ENCODE measurements at regions not wholly inside any gene's neighbourhood (a gene's known extent, or its start where the extent isn't known, plus 50 kb on each side); places are given as distances from the start of the nearest gene placed in this dataset.

DNA sequence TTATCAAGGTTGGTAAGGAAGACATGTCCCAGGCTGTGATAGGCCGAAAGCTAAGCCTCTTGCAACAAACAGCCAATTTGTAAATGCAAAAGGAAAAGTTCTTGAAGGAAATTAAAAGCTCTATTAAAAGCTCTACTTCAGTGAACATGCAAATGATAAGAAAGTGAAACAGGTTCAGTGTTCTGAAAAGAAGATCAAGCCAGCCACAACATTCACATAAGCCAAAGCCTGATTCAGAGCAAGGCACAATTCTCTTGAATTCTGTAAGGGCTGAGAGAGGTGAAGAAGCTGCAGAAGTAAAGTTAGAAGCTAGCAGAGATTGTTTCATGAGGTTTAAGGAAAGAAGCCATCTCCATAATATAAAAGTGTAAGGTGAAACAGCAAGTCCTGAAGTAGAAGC, 1259.5 kb upstream of the PIK3C3 start:
- no peak for DNase-seq

DNA sequence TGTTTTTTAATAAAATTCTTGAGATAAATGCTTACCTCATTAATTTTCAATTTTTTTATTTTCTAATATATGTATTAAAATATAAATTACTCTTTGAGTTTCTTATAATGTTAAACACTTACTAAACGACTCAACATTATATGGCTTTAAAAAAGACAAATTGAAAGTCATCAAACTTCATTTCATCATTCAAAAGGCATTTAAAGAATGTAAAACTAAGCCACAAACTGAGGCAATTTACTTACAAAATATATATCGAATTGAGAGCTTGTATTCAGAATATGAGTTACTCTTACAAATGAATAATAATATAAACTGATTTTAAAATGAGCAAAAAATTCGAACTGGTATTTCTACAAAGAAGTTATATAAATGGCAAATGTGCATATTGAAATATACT, 1262.2 kb upstream of the PIK3C3 start:
- no peak for DNase-seq

DNA sequence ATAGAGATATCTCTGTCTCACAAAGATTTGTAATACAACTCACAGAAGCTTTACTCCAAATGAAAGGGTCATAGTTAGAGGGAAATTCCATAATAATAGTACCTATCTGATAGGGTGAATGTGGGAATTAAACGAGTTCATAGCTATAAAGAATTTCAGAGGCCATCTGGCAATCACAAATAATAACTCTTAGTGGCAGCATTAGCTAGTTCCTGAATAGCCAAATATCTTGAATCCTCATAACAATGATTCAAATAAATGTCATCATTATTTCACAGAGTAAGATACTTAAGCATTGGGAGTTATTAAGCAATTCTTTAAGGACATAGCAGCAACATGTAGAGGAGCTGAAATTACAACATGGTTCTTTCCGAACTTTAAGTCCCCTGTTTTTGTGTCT, 1265.0 kb upstream of the PIK3C3 start:
- no peak for DNase-seq

DNA sequence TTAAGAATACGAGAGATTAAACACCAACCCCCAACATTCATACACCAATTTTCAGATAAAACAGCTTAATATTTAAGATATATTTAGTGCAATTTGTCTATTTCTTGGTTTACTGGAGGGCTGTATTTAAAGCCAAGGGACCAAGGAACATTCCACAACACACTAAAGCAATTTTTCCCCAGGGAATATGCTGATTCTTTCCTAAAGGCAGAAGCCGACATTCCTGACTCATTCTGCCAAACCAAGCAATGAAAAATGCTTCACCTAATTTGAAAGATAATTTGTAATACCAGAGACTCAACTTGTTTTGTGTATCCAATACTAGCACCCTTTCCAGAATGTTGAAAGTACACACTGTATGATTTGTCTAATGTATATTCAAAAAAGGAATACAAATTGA, 1267.6 kb upstream of the PIK3C3 start:
- no peak for DNase-seq

DNA sequence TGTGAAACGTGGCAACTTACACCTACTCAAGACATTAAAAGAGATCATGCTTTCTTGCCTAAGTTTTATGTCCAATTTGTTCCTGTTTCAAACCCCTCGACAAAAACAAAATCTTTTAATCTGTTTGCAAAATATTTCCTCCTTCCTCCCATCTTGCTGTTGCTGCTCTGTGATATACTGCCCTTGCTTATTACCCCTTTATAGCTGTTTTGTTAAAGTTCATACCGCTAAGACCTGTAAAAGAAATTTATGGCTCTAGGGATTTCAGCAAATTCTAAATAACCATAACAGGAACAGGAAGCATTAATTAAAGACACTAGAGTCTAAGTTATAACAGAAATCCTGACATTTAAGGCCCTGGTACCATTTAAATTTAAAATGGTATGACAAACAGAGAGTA, 1268.2 kb upstream of the PIK3C3 start:
- no peak for DNase-seq

DNA sequence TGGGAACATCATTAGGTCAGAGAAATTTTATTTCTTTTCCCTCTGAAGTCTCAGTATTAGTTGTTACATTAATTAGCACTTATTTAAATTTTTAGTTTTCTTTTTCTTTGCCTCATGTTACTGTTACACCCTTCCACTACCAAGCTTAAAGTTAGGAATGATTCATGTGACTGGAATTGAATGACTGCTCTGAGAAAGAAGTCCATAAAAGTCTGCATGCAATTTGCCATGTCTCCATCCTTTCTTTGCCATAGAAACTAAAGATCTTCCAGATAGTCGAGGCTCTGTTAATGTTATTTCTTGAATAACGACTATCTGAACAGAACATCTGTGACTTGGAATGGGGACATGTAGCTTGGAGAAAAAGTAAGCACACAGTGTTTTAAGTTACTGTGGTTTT, 1269.8 kb upstream of the PIK3C3 start:
- DNase-seq, result no peak

DNA sequence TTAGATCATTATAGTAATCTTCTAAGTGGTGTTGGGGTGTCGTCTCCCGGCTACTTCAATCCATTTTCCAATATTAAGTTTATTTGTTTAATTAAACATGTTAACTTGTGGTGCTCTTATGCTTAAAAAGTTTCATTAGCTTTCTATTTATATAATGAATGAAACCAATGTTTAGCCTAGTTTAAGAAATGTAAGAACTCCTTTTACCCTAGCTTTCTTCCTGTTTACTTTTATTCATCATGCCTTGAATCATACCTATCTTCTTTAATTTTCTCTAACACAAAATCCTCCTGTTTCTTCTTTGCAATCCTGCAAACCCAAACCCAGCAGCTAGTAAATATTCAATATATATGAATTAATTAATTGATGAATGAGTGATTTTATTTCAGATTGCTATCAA, 1276.7 kb upstream of the PIK3C3 start:
- no peak for DNase-seq

DNA sequence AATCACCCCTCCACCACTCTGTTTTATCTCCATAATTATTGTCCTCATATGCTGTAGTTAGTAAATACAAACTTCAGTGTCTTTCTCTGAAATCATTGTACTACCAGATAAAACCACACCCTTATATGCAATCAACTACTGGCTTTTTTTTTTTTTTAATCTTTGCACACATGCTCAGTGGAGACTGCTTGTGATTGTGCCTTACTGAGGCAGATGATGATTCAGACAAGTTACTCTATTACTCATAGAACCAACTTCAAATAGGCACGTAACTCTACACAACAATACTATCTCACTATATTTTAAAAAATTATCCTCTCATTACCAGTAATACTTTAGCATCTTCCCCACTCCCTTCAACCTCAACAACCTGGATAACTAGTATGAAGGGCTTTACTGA, 1278.4 kb upstream of the PIK3C3 start:
- no peak for DNase-seq

DNA sequence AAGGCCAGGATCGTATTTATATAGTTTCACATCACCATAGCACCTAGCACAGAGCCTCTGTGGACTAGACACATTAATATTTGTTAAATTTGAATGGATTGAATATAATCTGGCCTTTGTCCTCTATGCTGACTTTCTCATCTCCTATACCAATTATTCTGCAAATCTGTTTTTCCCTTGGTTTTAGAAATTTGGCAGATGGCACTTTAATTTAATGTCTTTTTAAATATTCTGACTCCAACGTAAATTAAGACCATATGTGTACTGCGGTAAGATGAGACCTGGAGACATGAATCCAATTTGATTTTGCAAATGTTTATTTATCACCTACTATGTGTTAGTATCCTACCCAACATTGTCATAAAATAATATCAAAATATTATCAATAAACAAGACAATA, 1281.9 kb upstream of the PIK3C3 start:
- DNase-seq, result no peak

DNA sequence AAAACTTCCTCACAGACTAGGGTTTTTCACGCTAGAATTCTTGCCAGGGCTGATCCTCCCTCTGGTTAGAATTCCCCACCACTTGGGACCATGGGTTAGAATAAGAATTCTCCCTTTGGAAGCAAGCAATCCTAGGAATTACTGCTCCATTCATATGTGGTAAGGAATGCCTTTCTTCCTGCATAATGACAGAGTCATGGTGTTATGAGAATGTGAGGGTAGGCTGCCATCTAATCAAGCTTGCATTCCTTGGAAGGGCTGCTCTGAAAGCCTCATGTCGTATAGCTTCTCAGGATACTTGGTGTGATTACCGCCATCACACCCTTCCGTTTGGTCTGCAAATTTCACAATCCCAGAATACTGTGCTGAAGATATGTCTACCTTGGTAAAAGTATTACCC, 1282.4 kb upstream of the PIK3C3 start:
- DNase-seq, result no peak

DNA sequence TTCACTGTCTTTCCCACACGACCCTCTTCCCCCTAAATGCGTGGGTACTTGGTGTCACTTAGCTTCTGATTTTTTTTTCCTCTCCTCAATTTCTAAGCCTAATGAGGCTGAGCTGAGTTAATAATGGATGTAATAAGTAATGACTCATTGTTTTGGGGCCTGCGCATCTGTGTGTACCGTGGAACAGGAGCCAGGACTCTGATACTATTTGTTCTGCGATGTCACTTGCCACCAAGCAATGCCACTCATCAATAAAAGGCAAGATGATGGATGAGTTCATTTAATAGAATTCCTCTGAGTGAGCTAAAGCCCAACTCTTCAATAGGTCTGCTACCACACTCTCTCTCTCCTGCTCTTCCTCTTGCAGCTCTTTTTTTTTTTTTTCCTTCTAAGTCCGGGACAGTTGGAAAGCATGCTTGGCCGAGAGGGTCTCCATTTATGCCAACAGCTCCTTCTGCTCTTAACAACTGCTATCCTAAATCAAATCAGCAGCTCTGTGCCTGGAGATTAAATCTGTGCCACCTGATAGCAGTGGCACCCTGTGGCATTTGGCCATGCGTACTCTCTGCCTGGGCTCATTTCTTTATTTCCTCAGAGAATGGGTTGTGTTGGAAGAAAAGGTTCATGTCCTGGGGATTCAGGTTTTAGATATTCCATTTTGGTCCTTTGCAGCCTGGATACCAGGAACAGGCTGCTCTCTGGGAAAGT, 1284.2 kb upstream of the PIK3C3 start:
- no peak for DNase-seq

DNA sequence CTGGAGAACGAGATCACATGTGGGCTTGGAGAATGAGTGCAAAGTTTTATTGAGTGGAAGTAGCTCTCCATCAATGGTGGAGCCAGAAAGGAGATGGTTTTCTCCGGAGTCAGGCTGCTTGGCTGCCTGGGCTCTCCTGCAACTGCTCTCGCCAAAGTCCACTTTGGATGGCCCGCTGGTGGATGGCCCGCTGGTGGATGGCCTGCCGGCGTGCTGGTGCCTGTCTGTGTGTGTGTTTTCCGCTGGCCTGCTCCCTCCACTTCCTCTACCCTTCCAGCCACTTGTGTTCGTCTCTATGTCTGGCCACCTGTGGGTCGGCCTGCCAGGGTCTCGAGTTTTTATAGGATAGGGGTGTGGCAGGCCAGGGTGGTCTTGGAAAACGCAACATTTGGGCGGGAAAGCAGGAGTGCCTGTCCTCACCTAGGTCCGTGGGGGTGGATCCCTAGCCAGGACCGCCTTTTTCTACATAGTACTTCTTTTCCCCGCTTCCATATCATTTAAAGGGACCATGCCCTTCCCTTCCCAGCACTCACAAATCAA, 1292.1 kb upstream of the PIK3C3 start:
- no peak for DNase-seq

DNA sequence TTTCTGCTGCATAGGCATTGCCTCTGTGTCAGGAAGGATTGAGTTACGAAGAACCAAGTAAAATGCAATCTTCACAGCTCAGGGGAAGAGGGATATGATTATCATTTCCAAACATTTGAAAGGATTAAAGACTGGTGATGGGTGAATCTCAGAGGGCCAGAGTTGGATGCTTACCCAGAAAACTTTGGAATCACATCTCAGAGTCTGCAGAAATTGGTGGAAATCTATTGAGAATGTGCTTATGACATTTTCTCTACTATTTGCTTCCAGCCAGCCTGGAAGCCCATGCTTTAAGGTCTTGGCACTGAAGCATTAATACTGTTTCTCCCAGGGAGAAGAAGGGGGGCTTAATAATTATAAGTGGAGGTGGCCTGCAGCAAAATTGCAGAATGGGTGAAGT, 1301.4 kb upstream of the PIK3C3 start:
- DNase-seq, result no peak

DNA sequence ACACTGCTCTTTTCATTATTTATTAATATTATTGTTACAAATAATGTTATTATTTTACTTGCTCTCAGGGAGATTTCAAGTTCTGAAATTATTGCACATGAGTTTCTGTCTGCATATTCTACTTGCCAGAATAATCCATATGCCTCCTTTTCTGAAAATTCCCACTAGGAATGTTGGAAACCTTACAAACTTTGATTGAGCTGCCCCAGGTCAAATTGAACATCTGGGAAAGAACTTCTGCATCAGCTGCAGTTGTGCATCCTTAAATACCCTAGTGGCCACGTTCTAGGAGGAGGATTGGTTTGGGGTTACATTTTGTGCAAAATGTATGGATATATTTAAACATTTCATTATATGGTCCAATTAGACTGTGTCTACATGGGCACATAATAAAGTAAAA, 1302.7 kb upstream of the PIK3C3 start:
- DNase-seq, result no peak

DNA sequence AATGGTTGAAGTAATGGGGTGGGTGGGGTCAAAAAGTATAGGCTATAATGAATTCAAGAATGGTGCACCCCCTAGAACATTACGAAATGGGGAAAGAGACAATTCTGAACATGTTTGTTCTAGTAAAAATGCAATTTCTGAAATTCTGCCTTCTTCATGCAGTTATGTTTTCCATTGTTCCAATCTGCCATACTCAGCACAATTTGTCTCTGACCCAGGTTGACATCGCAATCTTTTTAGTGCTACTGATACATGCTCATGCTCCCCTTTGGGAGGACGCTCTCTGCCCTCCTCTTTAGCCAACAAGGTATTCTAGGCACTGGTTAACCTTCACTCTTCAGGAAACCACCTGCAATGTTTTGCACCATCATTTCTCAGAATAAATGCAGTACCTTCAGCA, 1303.9 kb upstream of the PIK3C3 start:
- no peak for DNase-seq

DNA sequence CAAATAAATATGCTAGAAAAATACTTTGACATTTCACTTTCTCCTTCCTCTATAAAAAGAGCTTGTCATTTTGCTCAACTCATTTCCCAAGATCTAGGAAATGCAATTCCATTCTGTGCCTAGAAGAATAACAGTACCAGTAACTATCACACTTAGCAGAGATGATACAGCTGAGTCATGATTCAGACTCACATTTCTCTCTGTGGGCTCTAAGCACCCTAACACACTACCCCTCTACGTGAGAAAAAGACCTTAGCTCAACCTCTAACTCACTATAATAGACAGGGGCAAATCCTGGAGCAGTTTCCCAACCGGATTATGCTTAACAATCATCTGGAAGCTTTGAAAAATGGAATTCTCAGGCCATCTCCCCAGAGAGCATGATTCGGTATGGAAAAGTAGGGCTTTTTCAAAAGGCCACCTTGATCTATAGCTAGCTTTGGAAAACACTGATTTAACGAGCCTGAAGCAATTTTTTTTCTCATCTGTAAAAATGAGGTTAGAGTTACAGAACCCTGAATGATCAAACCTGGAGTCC, 1312.3 kb upstream of the PIK3C3 start:
- DNase-seq, result no peak

DNA sequence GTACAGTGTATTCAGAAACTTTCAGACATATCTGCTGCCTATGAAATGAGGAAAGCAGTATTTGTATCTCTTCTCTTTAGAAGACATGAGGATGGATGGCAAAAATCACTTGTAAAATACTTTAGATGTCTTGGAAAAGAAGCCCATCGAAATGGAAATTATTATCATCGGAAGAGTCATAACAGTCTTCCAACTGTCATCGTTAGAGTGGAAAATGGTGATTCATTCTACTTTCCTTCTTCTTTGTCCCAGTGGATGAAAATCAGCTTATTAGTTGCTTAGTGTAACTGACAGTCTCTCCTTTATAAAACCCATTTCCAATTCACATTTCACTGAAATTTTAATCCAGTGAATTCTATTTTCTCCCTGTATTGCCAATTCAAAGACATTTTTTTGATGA, 1323.7 kb upstream of the PIK3C3 start:
- no peak for DNase-seq

DNA sequence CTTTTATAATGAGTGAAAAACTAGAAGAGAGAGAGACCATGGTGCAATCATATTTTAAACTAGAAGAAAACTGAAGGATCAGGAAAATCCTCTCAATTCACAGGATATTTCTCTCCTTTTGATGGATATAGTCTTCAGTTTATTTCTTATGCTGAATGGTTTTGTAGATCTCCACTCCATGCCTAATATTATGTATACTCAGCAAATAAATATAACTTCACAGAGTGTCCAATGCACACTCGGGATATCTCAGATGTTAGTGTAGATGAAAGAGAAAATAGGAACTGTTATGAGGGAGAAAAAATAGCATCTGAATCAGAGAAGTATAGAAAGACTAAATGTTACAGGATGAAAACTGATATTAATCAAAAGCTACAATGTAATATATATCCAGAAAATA, 1324.5 kb upstream of the PIK3C3 start:
- no peak for DNase-seq

DNA sequence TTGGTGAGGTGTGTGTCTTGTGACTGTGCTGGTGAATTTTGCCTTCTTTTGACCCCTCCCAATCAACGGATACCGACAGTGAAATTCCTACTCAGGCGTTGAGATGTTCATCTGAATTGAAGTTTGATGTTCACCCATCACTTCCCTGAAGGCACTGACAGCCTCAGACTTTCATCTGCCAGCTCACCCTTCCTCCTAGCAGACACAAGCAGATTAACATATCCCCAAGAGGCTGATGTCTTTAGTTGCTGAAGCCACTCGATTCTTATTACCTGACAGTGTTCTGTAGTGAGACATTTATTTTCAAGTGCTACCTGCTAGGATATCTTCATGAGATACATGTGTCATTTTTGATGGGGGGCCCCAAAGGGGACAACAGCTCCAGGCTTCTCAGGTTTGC, 1330.1 kb upstream of the PIK3C3 start:
- DNase-seq, result no peak

DNA sequence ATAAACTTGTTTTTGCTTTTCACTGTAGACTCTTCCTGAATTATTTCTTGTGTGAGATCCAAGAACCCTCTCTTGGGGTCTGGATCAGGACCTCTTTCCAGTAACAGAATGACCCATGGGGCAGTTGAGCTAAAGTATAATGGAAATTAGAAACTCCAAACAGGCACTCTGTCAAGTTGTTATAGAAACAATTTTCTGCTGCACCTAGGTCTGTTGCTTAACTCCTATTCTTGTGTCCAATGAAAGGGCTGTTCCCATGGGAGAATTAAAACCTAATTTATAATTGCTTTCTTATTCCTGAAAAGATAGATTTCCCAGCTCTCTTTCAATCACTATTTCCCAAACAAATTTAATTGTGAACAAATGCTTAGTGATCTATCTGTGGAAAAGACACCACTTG, 1341.3 kb upstream of the PIK3C3 start:
- no peak for DNase-seq

DNA sequence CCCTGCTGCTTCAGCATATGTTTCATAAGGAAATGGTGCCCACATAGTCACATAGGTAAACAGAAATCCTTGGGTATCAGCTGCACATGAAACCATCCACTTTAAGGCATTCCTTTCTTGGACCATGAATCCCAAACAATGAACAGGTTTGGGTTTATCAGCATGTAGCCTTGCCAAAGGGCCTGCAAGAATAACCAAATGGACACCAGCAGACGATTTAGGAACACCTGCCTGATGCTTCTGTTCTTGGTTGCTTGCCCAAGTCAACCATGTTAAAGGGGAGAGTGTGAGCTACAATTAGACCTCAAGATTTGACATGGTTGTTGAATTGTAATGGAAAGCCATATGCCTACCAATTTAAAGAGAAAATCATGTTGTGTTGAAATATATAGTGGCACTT, 1342.7 kb upstream of the PIK3C3 start:
- DNase-seq, result no peak

DNA sequence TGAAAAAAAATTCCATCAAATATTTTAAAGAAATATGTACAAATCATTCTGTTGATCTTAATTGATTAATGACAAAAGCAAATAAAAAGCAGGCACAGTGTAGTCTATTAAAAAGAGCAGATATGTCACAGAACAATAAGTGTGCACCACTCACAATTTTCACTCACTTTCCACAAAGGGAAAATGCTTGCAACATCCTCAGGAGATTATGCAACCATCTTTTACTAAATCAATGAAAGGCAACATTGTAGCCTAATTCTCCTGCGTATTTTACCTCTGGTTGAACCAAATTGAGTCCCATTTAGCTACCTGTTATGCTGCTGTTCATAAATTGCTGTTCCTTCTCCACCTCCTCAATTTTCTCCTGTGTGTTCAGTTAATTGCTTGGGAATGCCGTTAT, 1346.8 kb upstream of the PIK3C3 start:
- no peak for DNase-seq

DNA sequence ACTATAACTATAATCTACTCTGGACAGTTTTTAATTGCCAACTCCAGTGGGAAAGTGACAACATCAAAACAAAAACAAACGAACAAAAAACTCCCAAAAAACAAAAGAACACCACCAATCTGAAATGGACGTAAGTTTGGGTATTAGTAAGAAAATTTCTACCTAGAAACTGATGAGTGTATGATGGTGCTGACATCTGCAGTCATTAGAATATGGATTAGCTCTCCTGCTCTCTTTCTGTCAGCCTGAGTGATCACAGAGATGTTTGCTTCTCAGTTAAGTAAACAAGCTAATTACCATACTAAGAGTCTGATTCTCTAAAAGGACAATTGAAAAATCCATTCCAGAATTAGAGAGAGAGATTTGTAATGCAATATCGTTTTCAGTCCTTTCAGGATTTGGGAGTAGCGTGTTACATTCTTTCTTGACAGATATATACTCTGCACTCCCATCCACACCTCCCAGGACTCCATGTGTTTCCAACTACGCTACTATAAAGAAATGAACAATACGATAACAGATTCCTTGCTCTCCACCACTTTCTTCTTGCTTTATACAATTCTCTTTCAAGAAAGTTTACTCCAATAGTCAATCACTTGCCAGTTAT, 1347.4 kb upstream of the PIK3C3 start:
- no peak for DNase-seq

DNA sequence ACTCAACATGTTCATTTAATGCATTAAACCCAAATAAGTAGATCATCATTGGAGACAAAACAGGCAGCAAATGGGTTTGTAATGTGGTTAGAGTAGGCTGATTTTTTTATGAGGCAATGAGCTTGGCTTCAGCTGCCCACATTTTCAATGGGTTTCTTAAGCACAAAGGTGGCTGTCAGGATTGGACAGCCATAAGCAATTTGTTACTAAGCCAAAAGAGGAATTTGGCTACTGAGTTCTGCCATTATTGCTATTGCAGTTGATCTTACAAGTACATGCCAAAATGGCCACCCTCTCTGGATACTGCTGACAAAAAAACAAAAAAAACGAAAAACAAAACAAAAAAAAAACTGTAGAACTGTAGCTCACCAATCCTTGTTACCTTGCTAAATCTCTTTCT, 1348.0 kb upstream of the PIK3C3 start:
- DNase-seq, result no peak

DNA sequence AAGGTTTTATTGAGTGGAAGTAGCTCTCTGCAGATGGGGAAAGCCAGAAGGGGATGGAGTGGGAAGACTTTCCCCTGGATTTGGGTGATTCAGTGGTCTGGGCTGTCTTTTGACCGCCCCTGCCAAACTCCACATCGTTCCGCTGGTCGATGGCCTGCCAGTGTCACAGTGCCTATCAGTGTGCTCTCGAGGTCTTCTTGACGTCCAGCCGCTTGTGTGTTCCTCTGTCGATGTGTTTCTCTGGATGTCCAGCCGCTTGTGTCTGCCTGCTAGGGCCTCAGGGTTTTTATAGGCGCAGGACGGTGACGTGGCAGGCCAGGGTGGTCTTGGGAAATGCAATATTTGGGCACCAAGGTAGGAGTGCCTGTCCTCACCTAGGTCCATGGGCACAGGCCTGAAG, 1371.4 kb upstream of the PIK3C3 start:
- no peak for DNase-seq
